ENCODE measurements at regions not wholly inside any gene's neighbourhood (a gene's known extent, or its start where the extent isn't known, plus 50 kb on each side); places are given as distances from the start of the nearest gene placed in this dataset.

GRCh38 chr3:17885986-17886385, 143.6 kb upstream of the TBC1D5 start:
- TF ChIP-seq REST (IDR thresholded peaks at IDR 0.05; ENCODE audit: unreplicated experiment) (no peak), NANOG (IDR thresholded peaks at IDR 0.05; ENCODE audit: borderline replicate concordance) (no peak), ZNF331 (CRISPR knock-in tag; IDR thresholded peaks at IDR 0.05; ENCODE audit: low read depth) (no peak), STAT1 (IDR thresholded peaks at IDR 0.05; ENCODE audit: unreplicated experiment) (no peak), ZNF462 (CRISPR knock-in tag; IDR thresholded peaks at IDR 0.05) (no peak), CTCF (conservative IDR thresholded peaks at IDR 0.05; ENCODE audit: low read depth in 2 of 2) (no peak), ZNF114 (CRISPR knock-in tag; IDR thresholded peaks at IDR 0.05) (no peak)
- no peaks in the 10 kb centered on the region for H3K27me3 ChIP-seq (ENCODE audit: insufficient read depth)
- H3K36me3 ChIP-seq (ENCODE audit: insufficient read depth) = no peaks in the 10 kb centered on the region
- no peak overlapping the region for H2AFZ ChIP-seq
- Mint-ChIP-seq H3K27me3 (ENCODE audit: insufficient read depth, low read depth, poor library complexity) (peaks cover 2% of the 10 kb centered on the region), H3K27ac (no peak overlapping the region), H3K9me3 (no peaks in the 10 kb centered on the region), H3K4me3 (no peak overlapping the region), H3K36me3 (ENCODE audit: low read depth) (no peaks in the 10 kb centered on the region), H3K4me1 (no peaks in the 10 kb centered on the region)
- no peaks in the 10 kb centered on the region; the same call in 1 of the 2 replicates for H3K9me2 ChIP-seq (ENCODE audit: insufficient read depth)
- ATAC-seq (no peak), DNase-seq (ENCODE audit: low spot score) (no peak)
- H3K27ac ChIP-seq (ENCODE audit: low read depth) = no peak overlapping the region
- no peak overlapping the region for H3K4me3 ChIP-seq
- H3K4me1 ChIP-seq (ENCODE audit: insufficient read depth) = no peaks in the 10 kb centered on the region
- no peak overlapping the region for H3K4me2 ChIP-seq
- peaks cover 5% of the 10 kb centered on the region; the same call in 1 of the 2 replicates for H3K79me2 ChIP-seq (replicated peaks; ENCODE audit: insufficient read depth)
- no peaks in the 10 kb centered on the region for H3F3A ChIP-seq (replicated peaks; ENCODE audit: low read depth)
- no peaks in the 10 kb centered on the region for H4K20me1 ChIP-seq (replicated peaks; ENCODE audit: insufficient read depth)
